GM23248 (cell line): ENCODE measurements at regions not wholly inside any gene's neighbourhood (a gene's known extent, or its start where the extent isn't known, plus 50 kb on each side); places are given as distances from the start of the nearest gene placed in this dataset.
"Not testable (repeated sequence)": the region's sequence is repeated elsewhere in the genome, so short reads cannot be mapped to it uniquely, and the experiment has no call there.

Experiments used
- EZH2 ChIP-seq: fragments of 200-600 bp; sonication (generic); IDR thresholded peaks from 2 replicates; pipeline ENCODE4 v1.6.1; 2018; ENCODE audit warnings: antibody characterized with exemption, mild to moderate bottlenecking; ENCODE audit not compliant: insufficient read depth, poor library complexity, severe bottlenecking
- EZH2phosphoT487 ChIP-seq: fragments of 200-600 bp; sonication (generic); IDR thresholded peaks from 2 replicates; pipeline ENCODE4 v1.6.1; 2018; ENCODE audit warnings: antibody characterized with exemption, moderate library complexity, mild to moderate bottlenecking, low read depth; ENCODE audit not compliant: insufficient read depth

DNA sequence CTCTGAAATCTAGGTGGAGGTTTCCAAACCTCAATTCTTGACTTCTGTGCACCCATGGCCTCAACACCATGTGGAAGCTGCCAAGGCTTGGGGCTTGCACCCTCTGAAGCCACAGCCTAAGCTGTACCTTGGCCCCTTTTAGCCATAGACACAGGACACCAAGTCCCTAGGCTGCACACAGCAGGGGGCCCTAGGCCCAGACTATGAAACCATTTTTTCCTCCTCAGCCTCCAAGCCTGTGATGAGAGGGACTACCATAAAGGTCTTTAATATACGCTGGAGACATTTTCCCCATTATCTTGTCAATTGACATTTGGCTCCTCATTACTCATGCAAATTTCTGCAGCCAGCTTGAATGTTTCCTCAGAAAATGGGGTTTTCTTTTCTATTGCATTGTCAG, 53.7 kb upstream of the RASGRF1 start:
- TF ChIP-seq EZH2, EZH2phosphoT487: not testable (repeated sequence)
